GM18870 (cell line): ENCODE measurements at regions not wholly inside any gene's neighbourhood (a gene's known extent, or its start where the extent isn't known, plus 50 kb on each side); places are given as distances from the start of the nearest gene placed in this dataset.
"Not testable (repeated sequence)": the region's sequence is repeated elsewhere in the genome, so short reads cannot be mapped to it uniquely, and the experiment has no call there.

ENCODE experiments used
- ATAC-seq: cut with Tn5 transposase; IDR thresholded peaks from one replicate; pipeline ENCODE4 v1.9.1; 2021; ENCODE audit warnings: moderate library complexity; ENCODE audit not compliant: unreplicated experiment

GRCh38 chr3:124306665-124307064 lies 314.7 kb upstream of the ROPN1 start:
- ATAC-seq, result no peak

- ATAC-seq, result no peak
These were observed 321.7 kb upstream of the ROPN1 start for GRCh38 chr3:124313621-124314020.

DNA sequence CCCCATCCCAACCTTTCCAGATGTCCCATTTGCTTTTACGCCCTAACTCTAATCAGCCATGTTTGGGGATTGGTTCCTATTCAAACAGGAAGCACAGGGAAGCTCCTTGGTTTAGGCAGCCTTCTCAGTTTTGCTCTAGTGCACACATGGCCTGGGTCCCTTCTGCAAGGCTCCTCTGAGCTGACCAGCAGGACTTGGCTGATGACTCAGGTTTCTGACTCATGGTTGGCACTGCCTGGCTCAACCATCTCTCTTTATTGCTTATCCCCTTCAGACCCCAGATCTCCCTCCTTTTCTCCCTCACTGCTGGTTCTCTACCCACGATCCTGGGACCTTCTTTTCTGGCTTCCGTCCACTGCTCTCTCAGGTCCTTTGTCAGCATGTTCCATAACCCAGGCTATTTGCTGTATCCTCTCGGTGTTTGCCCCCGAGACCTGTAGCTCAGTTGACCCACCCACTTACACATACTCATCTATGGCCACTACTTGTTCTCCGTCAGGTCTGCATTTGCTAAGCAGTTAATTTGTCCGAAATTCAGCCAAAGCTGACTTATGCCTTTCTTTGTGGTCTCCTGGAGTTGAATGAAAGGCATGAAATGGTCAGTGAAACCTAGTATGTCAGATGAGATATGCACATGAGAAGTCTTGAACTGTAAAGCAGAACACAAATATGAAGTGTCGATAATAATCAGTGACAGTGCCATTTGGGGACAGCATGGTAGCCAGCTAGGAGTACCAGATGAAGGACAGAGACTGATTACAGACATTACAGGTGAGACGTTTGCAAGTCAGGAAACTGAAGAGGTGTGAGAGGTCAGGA lies 323.5 kb upstream of the ROPN1 start:
- ATAC-seq, result no peak

DNA sequence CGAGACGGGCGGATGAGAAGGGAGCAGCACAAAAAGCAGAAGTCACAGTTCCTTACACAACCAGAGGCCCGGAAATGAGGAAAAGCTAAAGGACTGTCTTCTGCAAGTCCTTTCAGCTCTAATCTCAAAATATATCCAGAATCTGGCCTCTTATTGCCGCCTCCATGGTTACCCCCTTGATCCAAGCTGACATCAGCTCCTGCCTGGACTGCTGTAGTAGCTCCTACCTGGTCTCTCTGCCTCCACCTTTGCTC lies 324.0 kb upstream of the ROPN1 start:
- ATAC-seq, result no peak

DNA sequence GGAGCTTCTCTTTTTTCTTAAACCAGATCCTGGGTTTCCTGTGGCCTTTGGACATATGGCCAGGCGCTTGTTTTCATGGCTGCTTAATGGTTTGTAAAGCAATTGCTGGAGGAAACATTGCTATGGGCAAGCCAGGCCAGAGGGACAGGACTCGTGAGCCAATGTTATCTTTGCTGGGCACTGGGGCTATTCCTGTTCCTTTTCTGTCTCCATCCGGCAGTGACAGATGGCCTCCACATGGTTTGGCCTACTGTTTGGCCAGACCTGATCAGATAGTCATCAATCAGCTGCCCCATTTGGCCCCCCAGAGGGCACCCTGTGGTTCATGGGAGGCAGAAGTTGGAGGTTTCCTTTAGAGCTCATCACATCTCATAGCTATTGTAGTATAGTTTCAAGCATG lies 326.1 kb upstream of the ROPN1 start:
- no peak for ATAC-seq

DNA sequence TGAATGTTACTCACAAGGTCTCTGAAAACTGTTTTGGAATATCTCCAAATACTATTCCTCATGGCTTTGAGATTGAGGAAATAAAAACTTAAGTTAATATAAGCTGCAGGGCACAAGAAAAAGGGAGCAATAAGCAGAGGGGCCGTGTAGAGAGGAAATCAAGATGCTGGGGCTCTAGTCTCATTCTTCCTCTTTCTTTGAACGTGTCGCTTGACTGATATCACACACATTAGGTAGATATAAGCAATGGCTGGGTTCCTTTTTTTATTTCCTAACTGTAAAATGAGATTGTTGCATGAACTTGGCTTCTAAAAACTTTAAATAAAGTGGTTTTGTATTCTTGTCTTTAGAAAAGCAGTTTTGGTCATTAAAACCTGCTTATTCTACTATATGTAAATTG lies 326.7 kb upstream of the ROPN1 start:
- ATAC-seq, result no peak

- no peak for ATAC-seq
These were observed 329.1 kb upstream of the ROPN1 start for GRCh38 chr3:124320976-124321375.

DNA sequence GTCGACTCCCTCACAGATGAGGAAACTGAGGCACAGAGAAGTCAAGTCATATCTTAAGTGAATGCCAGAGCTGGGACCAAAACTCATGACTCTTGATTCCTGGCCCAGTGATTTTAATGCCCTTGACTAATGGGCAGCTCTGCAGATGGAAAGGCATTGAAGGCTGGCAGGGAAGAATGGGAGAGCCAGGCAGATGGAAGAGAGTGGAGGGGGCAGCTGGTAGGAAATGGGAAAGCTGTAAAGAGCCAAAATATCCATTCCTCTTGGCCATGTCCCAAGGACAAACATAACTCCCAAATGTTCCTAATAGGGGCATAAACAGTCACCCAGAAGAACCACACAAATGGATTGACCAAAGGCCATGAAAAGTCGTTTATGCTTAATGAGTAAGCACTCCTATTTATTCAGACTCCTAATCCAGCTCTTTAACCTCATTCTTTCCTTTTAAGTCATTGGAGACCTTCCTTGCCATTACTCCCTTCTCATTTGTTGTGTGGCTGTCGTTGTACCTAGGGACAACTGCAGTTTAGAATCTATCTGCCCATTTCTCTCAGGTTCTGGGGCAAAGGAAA lies 330.5 kb upstream of the ROPN1 start:
- no peak for ATAC-seq

GRCh38 chr3:124322966-124323365 lies 331.0 kb upstream of the ROPN1 start:
- no peak for ATAC-seq

DNA sequence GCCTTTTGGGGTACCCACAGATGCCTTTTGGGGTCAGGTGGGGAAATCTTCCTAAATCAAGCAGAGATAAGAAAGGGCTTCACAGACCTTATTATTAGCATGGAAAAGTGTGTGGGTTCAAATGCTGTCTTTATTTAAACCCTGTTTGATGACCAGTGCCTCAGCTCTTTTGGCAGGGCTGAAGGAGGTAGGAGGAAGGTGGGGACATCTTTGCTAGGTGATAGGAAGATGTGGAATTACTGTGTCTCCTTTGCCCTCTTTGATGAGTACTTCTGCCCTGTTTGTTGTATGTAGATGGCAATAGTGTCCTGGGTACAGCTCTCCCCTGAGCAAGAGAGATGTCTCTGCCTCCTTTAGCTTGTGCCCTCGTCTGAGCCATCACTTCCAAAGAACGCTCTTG lies 333.3 kb upstream of the ROPN1 start:
- no peak for ATAC-seq

- ATAC-seq, result no peak
These were observed 337.8 kb upstream of the ROPN1 start for GRCh38 chr3:124329723-124330122.

- ATAC-seq, result no peak
These were observed 342.2 kb upstream of the ROPN1 start for GRCh38 chr3:124333931-124334640.

- ATAC-seq, result no peak
These were observed 344.2 kb upstream of the ROPN1 start for GRCh38 chr3:124336067-124336656.

GRCh38 chr3:124345845-124346244 lies 353.9 kb upstream of the ROPN1 start:
- ATAC-seq, result no peak

- ATAC-seq, result no peak
These were observed 354.6 kb upstream of the ROPN1 start for GRCh38 chr3:124346487-124346886.

DNA sequence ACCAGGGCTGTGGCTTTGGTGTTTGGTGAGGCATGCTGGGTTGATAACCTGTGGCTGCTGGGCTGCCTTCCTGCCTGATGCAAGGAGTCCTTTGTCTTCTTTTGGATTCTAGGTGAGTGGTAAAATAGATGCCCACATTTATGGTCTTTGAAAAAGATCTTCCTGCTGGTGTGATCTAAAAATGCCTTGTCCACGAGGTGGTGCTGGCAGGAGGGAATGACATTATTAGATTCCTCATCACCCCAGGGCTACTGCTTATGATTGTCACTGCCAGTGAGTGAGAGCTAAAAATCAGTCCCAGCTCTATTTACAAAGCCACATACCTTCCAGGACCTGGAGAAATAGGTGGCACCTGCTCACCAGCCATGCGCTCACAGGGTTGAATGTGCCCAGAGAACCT lies 355.5 kb upstream of the ROPN1 start:
- no peak for ATAC-seq

DNA sequence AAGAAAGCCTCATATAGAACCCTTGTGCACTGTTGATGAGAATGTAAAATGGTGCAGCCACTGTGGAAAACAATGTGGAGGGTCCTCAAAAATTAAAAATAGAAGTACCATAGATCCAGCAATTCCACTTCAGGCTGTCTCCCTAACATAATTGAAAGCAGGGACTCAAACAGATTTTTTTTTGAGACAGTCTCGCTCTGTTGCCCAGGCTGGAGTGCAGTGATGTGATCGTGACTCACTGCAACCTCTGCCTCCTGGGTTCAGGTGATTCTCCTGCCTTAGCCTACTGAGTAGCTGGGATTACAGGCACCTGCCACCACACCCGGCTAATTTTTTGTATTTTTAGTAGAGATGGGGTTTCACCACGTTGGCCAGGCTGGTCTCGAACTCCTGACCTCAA lies 356.6 kb upstream of the ROPN1 start:
- not testable (repeated sequence) for ATAC-seq

DNA sequence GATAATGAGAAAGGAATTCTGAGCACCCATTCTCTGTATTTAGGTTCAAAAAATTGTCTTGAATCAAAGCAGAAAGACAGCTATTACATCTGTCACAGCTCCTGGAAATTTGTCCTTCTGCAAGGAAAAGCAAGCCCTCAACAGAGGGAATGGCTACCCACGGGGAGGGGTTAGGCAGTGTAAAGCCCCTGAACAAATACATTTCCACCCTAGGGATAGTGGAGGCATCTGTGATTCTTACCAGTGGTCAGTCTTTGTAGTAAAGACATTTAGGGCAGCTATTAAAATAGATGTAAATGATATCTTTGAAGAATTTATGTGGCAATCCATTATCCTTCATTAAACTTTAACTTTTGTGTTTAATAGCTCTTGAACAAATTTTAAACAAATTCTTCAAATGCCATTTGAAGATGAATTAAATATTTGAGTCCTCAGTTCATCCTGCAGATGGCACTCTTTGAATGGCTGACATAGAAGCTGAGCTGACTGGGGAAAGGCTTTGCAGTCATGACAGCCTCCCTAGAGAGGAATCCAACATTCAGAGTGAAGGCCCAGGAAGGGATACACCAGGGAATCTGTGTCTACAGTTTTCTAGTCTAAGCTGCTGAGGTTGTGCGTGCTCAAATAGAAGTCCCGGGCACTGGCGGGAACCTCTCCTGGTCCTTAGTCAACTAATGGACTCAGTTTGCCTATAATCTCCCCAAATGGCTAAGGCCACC lies 359.7 kb upstream of the ROPN1 start:
- no peak for ATAC-seq

- no peak for ATAC-seq
These were observed 360.2 kb upstream of the ROPN1 start for GRCh38 chr3:124352149-124352539.

DNA sequence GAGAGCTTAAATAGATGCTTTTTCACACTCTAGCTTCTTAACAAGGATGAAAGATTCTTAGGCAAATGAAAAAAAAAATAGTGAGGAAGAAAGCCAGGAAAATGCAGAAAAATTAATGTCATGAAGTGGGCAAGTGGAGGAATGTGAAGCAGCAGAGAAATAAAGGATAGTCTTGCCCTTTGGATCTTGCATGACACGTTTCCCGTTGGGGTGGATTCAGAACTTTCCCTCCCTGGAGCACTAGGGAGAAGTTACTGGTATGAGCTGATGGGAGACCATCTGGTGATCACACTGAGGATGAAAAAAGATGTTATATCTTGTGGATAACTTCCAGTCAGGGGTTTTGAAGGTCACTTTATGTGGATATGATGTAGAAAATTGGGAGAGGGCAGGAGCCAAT lies 361.8 kb upstream of the ROPN1 start:
- no peak for ATAC-seq

GRCh38 chr3:124354150-124354549 lies 362.2 kb upstream of the ROPN1 start:
- ATAC-seq, result no peak
